ENCODE measurements at regions not wholly inside any gene's neighbourhood (a gene's known extent, or its start where the extent isn't known, plus 50 kb on each side); places are given as distances from the start of the nearest gene placed in this dataset.

- DNase-seq (ENCODE audit: extremely low spot score), result no peak
- no peak for TF ChIP-seq CTCF (IDR thresholded peaks at IDR 0.05; ENCODE audit: control extremely low read depth, extremely low read depth, low read depth, missing control alignments)
- ChIA-PET POLR2A (no interaction called here), CTCF (no interaction called here)
Measured at GRCh38 chr20:57921676-57922075, 211.9 kb upstream of the PMEPA1 start.

GRCh38 chr20:57920971-57921370 is 211.2 kb upstream of the PMEPA1 start:
- DNase-seq (ENCODE audit: extremely low spot score), result no peak
- TF ChIP-seq CTCF (IDR thresholded peaks at IDR 0.05; ENCODE audit: control extremely low read depth, extremely low read depth, low read depth, missing control alignments), result no peak
- ChIA-PET CTCF (no interaction called here), POLR2A (no interaction called here)

- ChIA-PET POLR2A (no interaction called here), CTCF (no interaction called here)
- TF ChIP-seq CTCF (IDR thresholded peaks at IDR 0.05; ENCODE audit: control extremely low read depth, extremely low read depth, low read depth, missing control alignments), result no peak
- DNase-seq (ENCODE audit: extremely low spot score), result no peak
Measured at GRCh38 chr20:57919049-57919448, 209.2 kb upstream of the PMEPA1 start.

GRCh38 chr20:57918551-57918950 is 208.7 kb upstream of the PMEPA1 start:
- no peak for DNase-seq (ENCODE audit: extremely low spot score)
- POLR2A ChIA-PET, result no interaction called here
- TF ChIP-seq CTCF (IDR thresholded peaks at IDR 0.05; ENCODE audit: control extremely low read depth, extremely low read depth, low read depth, missing control alignments), result no peak
- CTCF ChIA-PET, result no interaction called here

- TF ChIP-seq CTCF (IDR thresholded peaks at IDR 0.05; ENCODE audit: control extremely low read depth, extremely low read depth, low read depth, missing control alignments), result no peak
- ChIA-PET POLR2A (no interaction called here), CTCF (no interaction called here)
- no peak for DNase-seq (ENCODE audit: extremely low spot score)
Measured at GRCh38 chr20:57914205-57914604, 204.4 kb upstream of the PMEPA1 start.

- no peak for TF ChIP-seq CTCF (IDR thresholded peaks at IDR 0.05; ENCODE audit: control extremely low read depth, extremely low read depth, low read depth, missing control alignments)
- CTCF ChIA-PET, result no interaction called here
- POLR2A ChIA-PET, result no interaction called here
- DNase-seq (ENCODE audit: extremely low spot score), result no peak
Measured at GRCh38 chr20:57913156-57913930, 203.5 kb upstream of the PMEPA1 start.

GRCh38 chr20:57912227-57912582 is 202.4 kb upstream of the PMEPA1 start:
- DNase-seq (ENCODE audit: extremely low spot score), result no peak
- TF ChIP-seq CTCF (IDR thresholded peaks at IDR 0.05; ENCODE audit: control extremely low read depth, extremely low read depth, low read depth, missing control alignments), result no peak
- ChIA-PET POLR2A (no interaction called here), CTCF (no interaction called here)

Data from GM10248 (cell line).